CD1c-positive myeloid dendritic cell (primary cell): ENCODE measurements at regions not wholly inside any gene's neighbourhood (a gene's known extent, or its start where the extent isn't known, plus 50 kb on each side); places are given as distances from the start of the nearest gene placed in this dataset.
"Not testable (repeated sequence)": the region's sequence is repeated elsewhere in the genome, so short reads cannot be mapped to it uniquely, and the experiment has no call there.

Experiments used
- DNase-seq: peaks from one replicate; pipeline ENCODE4 v3.0.0-alpha.2; 2016; ENCODE audit errors: extremely low spot score

- DNase-seq = no peak
Measured at GRCh38 chrX:3184176-3184930, 143.1 kb downstream of the ARSF start.

GRCh38 chrX:3181846-3182245 is 140.6 kb downstream of the ARSF start:
- DNase-seq = no peak

- DNase-seq = no peak
Measured at GRCh38 chrX:3178329-3178728, 137.1 kb downstream of the ARSF start.

- no peak for DNase-seq
Measured at GRCh38 chrX:3177851-3178250, 136.6 kb downstream of the ARSF start.

GRCh38 chrX:3176439-3176820 is 135.2 kb downstream of the ARSF start:
- no peak for DNase-seq

- no peak for DNase-seq
Measured at GRCh38 chrX:3175659-3176438, 134.6 kb downstream of the ARSF start.

GRCh38 chrX:3172156-3172555 is 130.9 kb downstream of the ARSF start:
- DNase-seq = not testable (repeated sequence)

- no peak for DNase-seq
Measured at GRCh38 chrX:3169421-3169820, 128.2 kb downstream of the ARSF start.

GRCh38 chrX:3167771-3168170 is 126.5 kb downstream of the ARSF start:
- DNase-seq = no peak

- no peak for DNase-seq
Measured at GRCh38 chrX:3166670-3167455, 125.6 kb downstream of the ARSF start.

- DNase-seq = no peak
Measured at GRCh38 chrX:3165808-3166207, 124.5 kb downstream of the ARSF start.
